HL-60 (cell line): ENCODE measurements at regions not wholly inside any gene's neighbourhood (a gene's known extent, or its start where the extent isn't known, plus 50 kb on each side); places are given as distances from the start of the nearest gene placed in this dataset.

ENCODE experiments used
- DNase-seq, 2 experiments: peaks; one replicate each; pipeline ENCODE4 v3.0.0-alpha.2; 2010 to 2020; ENCODE audit warnings: low read depth in 1 of 2, low spot score in 1 of 2
- H3K27ac ChIP-seq: fragments of 250-450 bp; sonication (Bioruptor Pico); replicated peaks from 2 replicates; pipeline ENCODE4 v1.5.1; 2020; ENCODE audit warnings: mild to moderate bottlenecking, moderate library complexity
- H3K27me3 ChIP-seq: fragments of 250-450 bp; sonication (Bioruptor Pico); 2 replicates; pipeline ENCODE4 v1.5.1; 2021; ENCODE audit warnings: mild to moderate bottlenecking, moderate library complexity; ENCODE audit not compliant: insufficient read depth, poor library complexity, severe bottlenecking
- H3K4me3 ChIP-seq: replicated peaks from 2 replicates; pipeline ENCODE4 v1.5.1; 2011; ENCODE audit warnings: mild to moderate bottlenecking, control low read depth, low read length; ENCODE audit not compliant: insufficient read depth
- CTCF ChIP-seq: IDR thresholded peaks from one replicate; pipeline ENCODE4 v1.5.1; 2011; ENCODE audit warnings: low read length, control low read depth, inconsistent platforms; ENCODE audit not compliant: insufficient read depth
- GABPA ChIP-seq: IDR thresholded peaks from 2 replicates; pipeline ENCODE4 v1.6.1; 2012; ENCODE audit warnings: low read depth
- POLR2AphosphoS5 ChIP-seq: IDR thresholded peaks from 2 replicates; pipeline ENCODE4 v1.6.1; 2012; ENCODE audit warnings: low read depth
- REST ChIP-seq: IDR thresholded peaks from 2 replicates; pipeline ENCODE4 v1.6.1; 2012; ENCODE audit warnings: low read depth; ENCODE audit not compliant: insufficient replicate concordance
- SPI1 ChIP-seq: IDR thresholded peaks from 2 replicates; pipeline ENCODE4 v1.6.1; 2012; ENCODE audit warnings: low read depth, mild to moderate bottlenecking, borderline replicate concordance

DNA sequence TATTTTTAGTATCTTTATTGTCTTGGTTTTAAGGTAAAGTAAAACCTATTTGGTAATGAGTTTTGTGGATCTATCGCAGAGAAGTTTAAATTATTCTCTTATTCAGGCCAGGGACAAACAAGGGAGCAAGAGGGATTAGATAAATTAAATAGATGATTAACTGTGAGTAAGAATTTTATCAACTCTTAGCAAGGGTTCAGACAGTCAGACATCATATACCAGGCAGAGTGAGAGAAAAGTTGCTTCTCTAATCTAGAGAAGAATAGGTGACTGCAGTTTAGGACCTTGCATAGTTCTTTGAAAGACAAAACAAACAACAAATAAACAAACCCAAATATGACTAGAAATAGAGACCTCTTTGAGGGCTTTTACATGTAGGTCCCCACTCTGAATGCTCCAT is 840.2 kb upstream of the GOT2 start:
- no peak for TF ChIP-seq CTCF
- no peak for TF ChIP-seq GABPA
- TF ChIP-seq SPI1 = no peak
- no peak for TF ChIP-seq POLR2AphosphoS5
- TF ChIP-seq REST = no peak
- no peaks in the 10 kb centered on the region for H3K27me3 ChIP-seq
- no peak overlapping the region for H3K27ac ChIP-seq
- no peak overlapping the region for H3K4me3 ChIP-seq
- no peak for DNase-seq

DNA sequence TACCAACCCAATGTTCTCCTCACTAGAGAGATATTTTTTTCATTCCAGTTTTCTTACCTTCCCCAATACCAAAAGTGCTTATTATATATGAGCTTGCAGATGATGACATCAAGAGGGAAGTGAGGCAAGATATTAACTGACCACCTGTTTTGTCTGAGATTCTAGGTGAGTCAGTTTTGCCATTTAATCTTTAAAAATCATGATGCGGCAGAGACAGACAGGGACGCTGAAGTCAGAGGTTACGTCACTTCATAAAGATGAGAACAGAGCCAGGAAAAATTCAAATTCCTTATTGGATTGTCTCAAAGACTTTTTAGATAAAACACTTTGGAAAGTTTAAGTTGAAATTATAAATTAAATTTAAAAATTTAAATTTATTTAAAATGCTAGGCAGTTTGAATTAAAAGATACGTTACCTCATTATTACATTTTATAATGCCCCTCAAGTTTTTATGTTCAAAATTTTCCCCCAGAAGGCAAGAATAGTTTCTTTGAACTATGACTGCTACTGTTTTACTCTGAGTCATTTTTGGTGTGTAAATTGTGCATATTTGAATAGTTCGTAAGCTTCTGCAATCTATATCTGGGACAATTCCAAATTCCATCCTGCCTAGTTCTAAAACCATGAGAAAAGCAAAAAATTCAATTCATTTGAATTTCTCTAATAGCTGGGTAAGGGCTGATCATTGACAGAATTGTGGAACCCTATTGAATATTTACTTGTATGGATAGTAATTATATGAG is 839.6 kb upstream of the GOT2 start:
- no peak for DNase-seq

More for the DNA sequence above, 839.6 kb upstream of the GOT2 start:
- Histone ChIP-seq H3K27me3 (no peaks in the 10 kb centered on the region), H3K27ac (no peak overlapping the region), H3K4me3 (no peak overlapping the region)
- TF ChIP-seq POLR2AphosphoS5 (no peak), REST (no peak), GABPA (no peak), CTCF (no peak), SPI1 (no peak)
